ENCODE measurements at regions not wholly inside any gene's neighbourhood (a gene's known extent, or its start where the extent isn't known, plus 50 kb on each side); places are given as distances from the start of the nearest gene placed in this dataset.
"Not testable (repeated sequence)": the region's sequence is repeated elsewhere in the genome, so short reads cannot be mapped to it uniquely, and the experiment has no call there.

DNA sequence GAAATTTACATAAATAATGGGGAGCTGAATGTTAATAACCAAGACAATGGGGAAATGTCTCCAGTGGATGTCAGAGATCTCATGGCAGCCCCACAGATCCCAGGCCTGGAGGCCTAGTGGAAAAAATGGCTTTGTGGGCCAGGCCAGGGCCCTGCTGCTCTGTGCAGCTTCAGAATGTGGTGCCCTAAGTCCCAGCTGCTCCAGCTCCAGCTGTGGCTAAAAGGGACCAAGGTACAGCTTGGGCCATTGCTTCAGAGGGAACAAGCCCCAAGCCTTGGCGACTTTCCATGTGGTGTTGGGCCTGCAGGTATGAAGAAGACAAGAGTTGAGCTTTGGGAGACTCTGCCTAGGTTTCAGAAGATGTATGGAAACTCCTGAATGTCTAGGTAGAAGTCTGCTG lies 658.2 kb downstream of the NUP35 start:
- no peak overlapping the region for H3K4me3 ChIP-seq
- H3K36me3 ChIP-seq = no peaks in the 10 kb centered on the region
- TF ChIP-seq POLR2A (IDR thresholded peaks at IDR 0.05) (no peak), POLR2AphosphoS5 (IDR thresholded peaks at IDR 0.05) (no peak), CTCF (IDR thresholded peaks at IDR 0.05) (no peak), EP300 (IDR thresholded peaks at IDR 0.05) (no peak)
- H3K27me3 ChIP-seq = no peaks in the 10 kb centered on the region
- ATAC-seq (ENCODE audit: low FRiP score in 2 of 2) = no peak
- WGBS, 2 donors = 57 to 63% methylated on average over 1 of the region's 1 CpG
- no peak overlapping the region for H3K27ac ChIP-seq
- no peaks in the 10 kb centered on the region for H3K4me1 ChIP-seq
- no peaks in the 10 kb centered on the region for H3K9me3 ChIP-seq
- DNase-seq = no peak

GRCh38 chr2:183788796-183789195 lies 664.6 kb downstream of the NUP35 start:
- not testable (repeated sequence) for H3K27me3 ChIP-seq; H3K27ac ChIP-seq; ATAC-seq (ENCODE audit: low FRiP score in 2 of 2); H3K4me1 ChIP-seq; DNase-seq; H3K36me3 ChIP-seq; H3K4me3 ChIP-seq
- H3K9me3 ChIP-seq = peaks cover 0 to 25% (median 2%) of the 10 kb centered on the region in 4 donors
- 70 to 86% methylated on average over 2 to 8 of the region's 8 CpGs for WGBS, 2 donors

GRCh38 chr2:183792165-183792924 lies 668.1 kb downstream of the NUP35 start:
- not testable (repeated sequence) for H3K27me3 ChIP-seq; H3K27ac ChIP-seq; H3K4me3 ChIP-seq; H3K4me1 ChIP-seq; H3K36me3 ChIP-seq; ATAC-seq (ENCODE audit: low FRiP score in 2 of 2)
- WGBS, 2 donors = 83 to 89% methylated on average over 13 to 19 of the region's 26 CpGs
- DNase-seq = peak in 1 of 2 donors; percentile 65
- peaks cover 0 to 25% (median 2%) of the 10 kb centered on the region in 4 donors for H3K9me3 ChIP-seq

DNA sequence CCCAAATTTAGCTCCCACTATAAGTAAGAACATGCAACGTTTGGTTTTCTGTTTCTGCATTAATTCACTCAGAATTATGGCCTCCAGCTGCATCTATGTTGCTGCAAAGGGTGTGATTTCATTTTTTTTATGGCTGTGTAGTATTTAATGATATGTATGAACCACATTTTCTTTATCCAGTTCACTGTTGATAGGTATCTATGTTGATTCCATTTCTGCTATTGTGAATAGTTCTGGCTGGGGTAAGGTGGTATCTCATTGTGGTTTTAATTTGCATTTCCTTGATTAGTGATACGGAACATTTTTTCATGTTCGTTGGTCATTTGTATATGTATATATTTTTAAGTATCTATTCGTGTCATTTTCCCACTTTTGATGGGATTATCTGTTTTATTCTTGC lies 674.3 kb downstream of the NUP35 start:
- ATAC-seq (ENCODE audit: low FRiP score in 2 of 2) (no peak), DNase-seq (no peak)
- H3K4me1 ChIP-seq = no peaks in the 10 kb centered on the region
- 57 to 75% methylated on average over 4 of the region's 4 CpGs for WGBS, 2 donors
- no peak overlapping the region for H3K27ac ChIP-seq
- no peaks in the 10 kb centered on the region for H3K27me3 ChIP-seq
- no peaks in the 10 kb centered on the region for H3K36me3 ChIP-seq
- H3K4me3 ChIP-seq = no peak overlapping the region
- H3K9me3 ChIP-seq = peaks cover 0 to 2% (median 0%) of the 10 kb centered on the region in 4 donors
- no peak for TF ChIP-seq CTCF (IDR thresholded peaks at IDR 0.05)
- no peak for TF ChIP-seq POLR2AphosphoS5 (IDR thresholded peaks at IDR 0.05)
- no peak for TF ChIP-seq POLR2A (IDR thresholded peaks at IDR 0.05)
- no peak for TF ChIP-seq EP300 (IDR thresholded peaks at IDR 0.05)

DNA sequence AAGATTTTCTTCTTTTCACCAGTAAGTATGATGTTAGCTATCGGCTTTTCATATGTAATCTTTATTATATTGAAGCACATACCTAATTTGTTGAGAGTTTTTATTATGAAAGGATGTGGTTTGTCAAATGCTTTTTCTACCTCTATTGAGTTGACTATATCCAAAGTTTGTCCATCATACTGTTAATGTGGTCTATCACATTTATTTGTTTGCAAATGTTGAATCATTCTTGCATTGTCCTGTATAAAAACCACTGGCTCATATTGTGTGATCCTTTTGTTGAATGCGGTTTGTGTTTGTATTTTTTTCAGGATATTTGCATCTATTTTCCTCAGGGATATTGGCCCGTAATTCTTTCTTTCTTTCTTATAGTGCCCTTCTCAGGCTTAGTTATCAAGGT lies 675.5 kb downstream of the NUP35 start:
- H3K27ac ChIP-seq = no peak overlapping the region
- H3K36me3 ChIP-seq = no peaks in the 10 kb centered on the region
- DNase-seq (no peak), ATAC-seq (ENCODE audit: low FRiP score in 2 of 2) (no peak)
- no peaks in the 10 kb centered on the region for H3K27me3 ChIP-seq
- H3K4me1 ChIP-seq = no peaks in the 10 kb centered on the region
- H3K9me3 ChIP-seq = peaks cover 0 to 6% (median 0%) of the 10 kb centered on the region in 4 donors
- WGBS, 2 donors = 90 to 91% methylated on average over 3 of the region's 3 CpGs
- H3K4me3 ChIP-seq = no peak overlapping the region
- TF ChIP-seq POLR2A (IDR thresholded peaks at IDR 0.05) (no peak), EP300 (IDR thresholded peaks at IDR 0.05) (no peak), POLR2AphosphoS5 (IDR thresholded peaks at IDR 0.05) (no peak), CTCF (IDR thresholded peaks at IDR 0.05) (no peak)

- H3K27ac ChIP-seq = no peak overlapping the region
- DNase-seq = no peak
- no peaks in the 10 kb centered on the region for H3K4me1 ChIP-seq
- no peaks in the 10 kb centered on the region for H3K27me3 ChIP-seq
- no peak overlapping the region for H3K4me3 ChIP-seq
- peaks cover 0 to 6% (median 0%) of the 10 kb centered on the region in 4 donors for H3K9me3 ChIP-seq
- H3K36me3 ChIP-seq = no peaks in the 10 kb centered on the region
- peak in 1 of 2 donors; percentile 28 for ATAC-seq (ENCODE audit: low FRiP score in 2 of 2)
- TF ChIP-seq POLR2AphosphoS5 (IDR thresholded peaks at IDR 0.05) (no peak), POLR2A (IDR thresholded peaks at IDR 0.05) (no peak), CTCF (IDR thresholded peaks at IDR 0.05) (no peak), EP300 (IDR thresholded peaks at IDR 0.05) (no peak)
These were observed 679.4 kb downstream of the NUP35 start for GRCh38 chr2:183803596-183803995.
